Right lobe of liver (tissue), 6 donors: ENCODE measurements at regions not wholly inside any gene's neighbourhood (a gene's known extent, or its start where the extent isn't known, plus 50 kb on each side); places are given as distances from the start of the nearest gene placed in this dataset.

Source experiments
- ATAC-seq, 4 donors: fragments of 200-7000 bp; cut with Tn5 transposase; one replicate each; pipeline ENCODE4 v1.9.1; 2020; ENCODE audit warnings: mild to moderate bottlenecking in 4 of 4, moderate library complexity in 4 of 4
- DNase-seq, 3 donors: peaks; one replicate each; pipeline ENCODE4 v3.0.0-alpha.2; 2020
- H3K27ac ChIP-seq, 3 donors: fragments of 200-600 bp; one replicate each; pipeline ENCODE4 v1.8.0; 2022
- H3K27me3 ChIP-seq, 2 donors: fragments of 200-600 bp; one replicate each; pipeline ENCODE4 v1.8.0; 2022
- H3K36me3 ChIP-seq, 4 donors: fragments of 200-600 bp; sonication (generic) in 1 of 4; one replicate each; pipeline versions ENCODE4 v1.5.1 to v1.8.0; 2017 to 2022; ENCODE audit warnings: control low read depth in 1 of 4
- H3K4me1 ChIP-seq, 4 donors: fragments of 200-600 bp; sonication (generic) in 1 of 4; one replicate each; pipeline versions ENCODE4 v1.5.1 to v1.8.0; 2017 to 2022; ENCODE audit warnings: control low read depth in 1 of 4
- H3K4me3 ChIP-seq, 3 donors: fragments of 200-600 bp; one replicate each; pipeline ENCODE4 v1.8.0; 2022
- H3K9me3 ChIP-seq, 4 donors: fragments of 200-600 bp; sonication (generic) in 1 of 4; one replicate each; pipeline versions ENCODE4 v1.5.1 to v1.8.0; 2017 to 2022; ENCODE audit warnings: control low read depth in 1 of 4
- POLR2A ChIP-seq: fragments of 450-650 bp; IDR thresholded peaks from one replicate; pipeline ENCODE4 v1.6.1; 2017; ENCODE audit warnings: antibody characterized with exemption, mild to moderate bottlenecking
- WGBS: methylation state at CpG from one replicate; pipeline ENCODE4 v1.1.6; 2018; ENCODE audit warnings: low coverage, low lambda C conversion rate; ENCODE audit not compliant: insufficient coverage; ENCODE audit errors: missing lambda C conversion rate; 5-methylcytosine and 5-hydroxymethylcytosine counted together
- intact Hi-C, 2 donors: fragments of 100-400 bp; cut with DNase I; formaldehyde crosslinking; loops; one replicate each; pipeline versions ENCODE4 v1.11.2 to v1.14.1; 2022
- TF ChIP-seq, protein P1 (sequence below), 4 donors: fragments of 200-600 bp in 3 of 4; fragments of 450-650 bp in 1 of 4; IDR thresholded peaks; one replicate each; pipeline versions ENCODE4 v1.5.1 to v1.8.0; 2016 to 2022; ENCODE audit warnings: antibody characterized with exemption in 4 of 4, mild to moderate bottlenecking in 2 of 4
- donor health status: DM: no; HTN: yes; CAD: no.
- donor health status: DM: no; HTN: no; CAD: no.
- donor health status: DM: no; HTN: no; CAD: no.
- donor health status: DM: no; HTN: yes; CAD: no.
- donor health status: DM: no; HTN: yes; CAD: no.

DNA sequence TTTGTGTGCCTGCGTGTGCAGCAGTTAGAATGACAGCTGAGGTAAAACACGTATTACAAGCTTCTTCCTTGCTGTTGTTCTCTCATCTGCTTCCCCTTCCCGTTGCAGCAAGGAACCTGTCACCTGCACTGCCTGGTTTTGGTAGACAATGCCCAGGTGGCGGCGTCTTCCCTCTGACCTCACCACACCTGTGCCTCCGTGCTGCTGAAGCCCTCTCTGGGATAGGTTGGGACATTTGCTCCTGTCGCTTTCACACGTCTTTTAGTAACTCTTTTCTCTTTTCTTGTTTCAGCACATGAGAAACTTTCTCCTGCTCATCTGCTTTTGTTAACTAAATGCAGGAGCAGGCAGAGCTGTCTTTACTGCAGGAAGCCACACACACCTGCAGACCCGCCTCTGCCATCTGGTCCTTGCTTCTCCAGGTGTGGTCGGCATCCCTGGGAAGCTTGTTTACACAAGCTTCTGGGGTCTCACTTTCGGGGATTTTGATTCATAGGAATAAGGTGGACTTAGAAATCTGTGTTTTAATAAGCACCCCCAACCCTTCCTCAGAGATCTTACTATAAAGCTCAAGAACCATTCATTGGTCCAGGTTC lies 60.7 kb upstream of the EXOC6 start:
- WGBS: 68% methylated on average over 10 of the region's 11 CpGs
- Histone ChIP-seq H3K27ac (no peak overlapping the region), H3K9me3 (no peaks in the 10 kb centered on the region), H3K27me3 (no peaks in the 10 kb centered on the region), H3K4me1 (no peaks in the 10 kb centered on the region), H3K4me3 (no peak overlapping the region), H3K36me3 (no peaks in the 10 kb centered on the region)
- no peak for TF ChIP-seq POLR2A
- TF ChIP-seq, protein P1, sequence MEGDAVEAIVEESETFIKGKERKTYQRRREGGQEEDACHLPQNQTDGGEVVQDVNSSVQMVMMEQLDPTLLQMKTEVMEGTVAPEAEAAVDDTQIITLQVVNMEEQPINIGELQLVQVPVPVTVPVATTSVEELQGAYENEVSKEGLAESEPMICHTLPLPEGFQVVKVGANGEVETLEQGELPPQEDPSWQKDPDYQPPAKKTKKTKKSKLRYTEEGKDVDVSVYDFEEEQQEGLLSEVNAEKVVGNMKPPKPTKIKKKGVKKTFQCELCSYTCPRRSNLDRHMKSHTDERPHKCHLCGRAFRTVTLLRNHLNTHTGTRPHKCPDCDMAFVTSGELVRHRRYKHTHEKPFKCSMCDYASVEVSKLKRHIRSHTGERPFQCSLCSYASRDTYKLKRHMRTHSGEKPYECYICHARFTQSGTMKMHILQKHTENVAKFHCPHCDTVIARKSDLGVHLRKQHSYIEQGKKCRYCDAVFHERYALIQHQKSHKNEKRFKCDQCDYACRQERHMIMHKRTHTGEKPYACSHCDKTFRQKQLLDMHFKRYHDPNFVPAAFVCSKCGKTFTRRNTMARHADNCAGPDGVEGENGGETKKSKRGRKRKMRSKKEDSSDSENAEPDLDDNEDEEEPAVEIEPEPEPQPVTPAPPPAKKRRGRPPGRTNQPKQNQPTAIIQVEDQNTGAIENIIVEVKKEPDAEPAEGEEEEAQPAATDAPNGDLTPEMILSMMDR (IDR thresholded peaks at IDR 0.05): no peak
- DNase-seq: no peak
- ATAC-seq: no peak
- intact Hi-C loops: no loop called here

DNA sequence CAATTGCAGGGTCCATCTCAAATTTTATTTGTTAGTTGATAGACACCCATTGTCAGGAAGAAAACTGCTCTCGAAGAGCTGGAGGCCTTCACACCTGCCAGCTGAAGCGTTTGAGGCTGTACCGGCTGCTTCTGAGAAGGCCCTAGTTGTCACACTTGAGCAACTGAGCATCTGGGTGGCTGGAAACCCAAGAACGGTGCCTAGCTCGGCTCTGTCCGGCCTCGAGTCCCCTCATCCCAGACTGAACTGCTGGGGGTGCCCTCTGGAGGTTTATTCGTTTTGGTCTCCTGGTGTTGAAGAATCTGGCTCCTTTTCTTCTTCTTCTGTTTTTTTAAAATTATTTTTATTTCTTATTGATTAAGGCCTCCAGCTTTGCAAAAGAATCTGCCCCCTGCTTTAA lies 59.3 kb upstream of the EXOC6 start:
- H3K27ac ChIP-seq: no peak overlapping the region

DNA sequence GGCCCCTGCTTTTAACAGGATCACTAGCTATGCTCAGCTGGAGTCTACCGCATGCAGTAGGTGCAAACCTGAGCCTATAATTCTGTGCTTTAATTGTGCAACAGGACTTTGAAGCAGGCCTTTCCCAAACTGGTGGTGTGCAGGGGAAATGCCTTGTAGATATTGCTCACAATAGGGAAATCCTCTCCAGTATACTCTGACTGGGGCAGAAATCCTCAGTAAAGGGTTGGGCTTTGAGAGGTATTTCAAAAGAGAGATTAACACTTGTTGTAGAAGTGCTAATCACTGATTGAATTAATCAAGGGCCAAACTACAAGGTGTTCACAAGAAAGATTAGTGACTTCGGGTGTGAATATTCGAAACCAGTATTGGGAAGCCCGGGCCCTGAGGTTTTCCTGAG lies 58.5 kb upstream of the EXOC6 start:
- WGBS: 69% methylated on average over 4 of the region's 4 CpGs
- H3K36me3 ChIP-seq: no peaks in the 10 kb centered on the region
- DNase-seq: no peak
- H3K27me3 ChIP-seq: no peaks in the 10 kb centered on the region
- no peak overlapping the region for H3K4me3 ChIP-seq
- no peaks in the 10 kb centered on the region for H3K4me1 ChIP-seq
- no peaks in the 10 kb centered on the region for H3K9me3 ChIP-seq
- TF ChIP-seq, protein P1 (IDR thresholded peaks at IDR 0.05): no peak
- TF ChIP-seq POLR2A: no peak
- intact Hi-C loops: no loop called here
- no peak overlapping the region for H3K27ac ChIP-seq
- ATAC-seq: peak in 2 of 4 donors; percentile 14 to 28

More for the DNA sequence above, 59.3 kb upstream of the EXOC6 start:
- DNase-seq: no peak
- WGBS: 92% methylated on average over 5 of the region's 8 CpGs
- no peaks in the 10 kb centered on the region for H3K27me3 ChIP-seq
- ATAC-seq: no peak
- H3K4me3 ChIP-seq: no peak overlapping the region
- TF ChIP-seq, protein P1 (IDR thresholded peaks at IDR 0.05): no peak
- TF ChIP-seq POLR2A: no peak
- no peaks in the 10 kb centered on the region for H3K36me3 ChIP-seq
- intact Hi-C loops: no loop called here
- H3K4me1 ChIP-seq: no peaks in the 10 kb centered on the region
- H3K9me3 ChIP-seq: no peaks in the 10 kb centered on the region

DNA sequence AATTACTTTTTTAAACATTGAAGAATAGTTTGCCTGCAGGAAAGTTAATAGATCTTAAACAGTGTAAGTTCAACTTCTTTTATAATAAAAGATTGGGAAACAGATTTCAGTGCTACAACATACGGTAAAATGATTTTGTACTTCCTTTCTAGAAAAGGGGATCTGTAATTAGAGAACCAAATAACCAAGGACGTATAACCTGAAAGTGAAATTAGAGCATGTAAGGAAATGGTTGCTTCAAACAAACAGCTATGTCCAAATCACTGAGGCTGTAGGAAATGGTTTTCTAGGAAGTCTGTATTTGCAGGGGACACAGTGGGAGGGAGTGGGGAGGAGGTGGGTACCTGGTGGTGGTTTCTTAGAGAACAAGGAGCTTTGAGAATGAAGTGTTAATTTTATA lies 57.9 kb upstream of the EXOC6 start:
- 55% methylated on average over 2 of the region's 2 CpGs for WGBS
- Histone ChIP-seq H3K4me3 (no peak overlapping the region), H3K27me3 (no peaks in the 10 kb centered on the region), H3K36me3 (no peaks in the 10 kb centered on the region), H3K4me1 (no peaks in the 10 kb centered on the region), H3K27ac (no peak overlapping the region), H3K9me3 (no peaks in the 10 kb centered on the region)
- TF ChIP-seq POLR2A: no peak
- peak in 3 of 4 donors; percentile 29 to 42 (median 31) for ATAC-seq
- no peak for DNase-seq
- intact Hi-C loops: no loop called here

DNA sequence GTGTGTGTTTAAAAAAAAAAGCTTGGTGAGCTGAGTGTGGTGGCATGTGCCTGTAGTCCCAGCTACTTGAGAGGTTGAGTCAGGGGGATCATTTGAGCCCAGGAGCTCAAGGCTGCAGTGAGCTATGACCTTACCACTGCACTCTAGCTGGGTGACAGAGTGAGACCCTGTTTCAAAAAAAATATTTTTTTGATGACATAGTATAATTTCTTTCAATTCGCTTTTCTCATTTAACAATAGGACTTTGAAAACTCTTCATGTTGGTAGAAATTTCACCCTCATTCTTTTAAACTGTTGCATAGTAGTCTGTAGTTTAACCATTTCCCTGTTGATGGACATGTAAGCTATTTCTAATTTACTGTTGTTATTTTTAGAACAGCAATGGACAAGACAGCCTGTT lies 55.7 kb upstream of the EXOC6 start:
- no peak for DNase-seq
- TF ChIP-seq, protein P1 (IDR thresholded peaks at IDR 0.05): no peak
- no peak for TF ChIP-seq POLR2A
- no peak for ATAC-seq
- Histone ChIP-seq H3K27ac (no peak overlapping the region), H3K4me3 (no peak overlapping the region), H3K27me3 (no peaks in the 10 kb centered on the region), H3K36me3 (no peaks in the 10 kb centered on the region), H3K4me1 (no peaks in the 10 kb centered on the region), H3K9me3 (no peaks in the 10 kb centered on the region)
- intact Hi-C loops: no loop called here
- 75% methylated on average over 1 of the region's 1 CpG for WGBS
